ENCODE measurements at regions not wholly inside any gene's neighbourhood (a gene's known extent, or its start where the extent isn't known, plus 50 kb on each side); places are given as distances from the start of the nearest gene placed in this dataset.
"Not testable (repeated sequence)": the region's sequence is repeated elsewhere in the genome, so short reads cannot be mapped to it uniquely, and the experiment has no call there.

GRCh38 chr10:30697806-30698205 lies 68.3 kb upstream of the LYZL2 start:
- DNase-seq (ENCODE audit: low spot score), result no peak

GRCh38 chr10:30697221-30697620 lies 67.7 kb upstream of the LYZL2 start:
- DNase-seq (ENCODE audit: low spot score), result not testable (repeated sequence)

- not testable (repeated sequence) for DNase-seq (ENCODE audit: low spot score)
Measured at GRCh38 chr10:30696416-30697185, 67.0 kb upstream of the LYZL2 start.

- peak; percentile 67 for DNase-seq (ENCODE audit: low spot score)
Measured at GRCh38 chr10:30695481-30696236, 66.1 kb upstream of the LYZL2 start.

- no peak for DNase-seq (ENCODE audit: low spot score)
Measured at GRCh38 chr10:30694518-30695228, 65.1 kb upstream of the LYZL2 start.

- no peak for DNase-seq (ENCODE audit: low spot score)
Measured at GRCh38 chr10:30691639-30692015, 62.1 kb upstream of the LYZL2 start.

GRCh38 chr10:30690948-30691638 lies 61.5 kb upstream of the LYZL2 start:
- DNase-seq (ENCODE audit: low spot score), result not testable (repeated sequence)

- no peak for DNase-seq (ENCODE audit: low spot score)
Measured at GRCh38 chr10:30688456-30688855, 58.9 kb upstream of the LYZL2 start.

- peak; percentile 28 for DNase-seq (ENCODE audit: low spot score)
Measured at GRCh38 chr10:30687698-30688213, 58.2 kb upstream of the LYZL2 start.

- no peak for DNase-seq (ENCODE audit: low spot score)
Measured at GRCh38 chr10:30686708-30687107, 57.2 kb upstream of the LYZL2 start.

GRCh38 chr10:30683496-30683895 lies 53.9 kb upstream of the LYZL2 start:
- DNase-seq (ENCODE audit: low spot score), result no peak

- DNase-seq (ENCODE audit: low spot score), result peak; percentile 86
Measured at GRCh38 chr10:30682377-30683199, 53.0 kb upstream of the LYZL2 start.

- no peak for DNase-seq (ENCODE audit: low spot score)
Measured at GRCh38 chr10:30680908-30681307, 51.4 kb upstream of the LYZL2 start.
